ENCODE measurements at regions not wholly inside any gene's neighbourhood (a gene's known extent, or its start where the extent isn't known, plus 50 kb on each side); places are given as distances from the start of the nearest gene placed in this dataset.

DNA sequence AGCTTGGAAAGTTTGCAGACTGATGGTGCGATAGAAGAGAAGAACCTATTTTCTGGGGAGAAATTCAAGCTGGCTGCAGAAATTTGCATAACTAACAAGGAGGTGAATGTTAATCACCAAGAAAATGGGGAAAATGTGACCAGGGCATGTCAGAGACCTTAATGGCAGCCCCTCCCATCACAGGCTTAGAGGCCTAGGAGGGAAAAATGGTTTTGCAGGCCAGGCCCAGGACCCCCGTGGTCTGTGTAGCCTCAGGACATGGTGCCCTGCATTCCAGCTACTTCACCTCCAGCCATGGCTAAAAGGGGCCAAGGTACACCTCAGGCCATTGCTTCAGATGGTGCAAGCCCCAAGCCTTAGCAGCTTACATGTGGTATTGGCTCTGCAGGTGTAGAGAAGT, 207.1 kb upstream of the CXorf66 start:
- H3K27ac ChIP-seq (ENCODE audit: low read depth, low read length): no peak overlapping the region
- H3K4me3 ChIP-seq (replicated peaks in 1 of 2; ENCODE audit: low read depth in 1 of 2, low read length in 2 of 2): no peak overlapping the region
- ChIA-PET CTCF (no interaction called here), POLR2A (no interaction called here), RAD21 (ENCODE audit: low non-redundant PET in 1 of 2, low total read pairs in 2 of 2, uncharacterized antibody in 2 of 2, unreplicated experiment in 2 of 2) (no interaction called here)
- intact Hi-C loops (cut with micrococcal nuclease): no loop called here
- TF ChIP-seq, protein P1, sequence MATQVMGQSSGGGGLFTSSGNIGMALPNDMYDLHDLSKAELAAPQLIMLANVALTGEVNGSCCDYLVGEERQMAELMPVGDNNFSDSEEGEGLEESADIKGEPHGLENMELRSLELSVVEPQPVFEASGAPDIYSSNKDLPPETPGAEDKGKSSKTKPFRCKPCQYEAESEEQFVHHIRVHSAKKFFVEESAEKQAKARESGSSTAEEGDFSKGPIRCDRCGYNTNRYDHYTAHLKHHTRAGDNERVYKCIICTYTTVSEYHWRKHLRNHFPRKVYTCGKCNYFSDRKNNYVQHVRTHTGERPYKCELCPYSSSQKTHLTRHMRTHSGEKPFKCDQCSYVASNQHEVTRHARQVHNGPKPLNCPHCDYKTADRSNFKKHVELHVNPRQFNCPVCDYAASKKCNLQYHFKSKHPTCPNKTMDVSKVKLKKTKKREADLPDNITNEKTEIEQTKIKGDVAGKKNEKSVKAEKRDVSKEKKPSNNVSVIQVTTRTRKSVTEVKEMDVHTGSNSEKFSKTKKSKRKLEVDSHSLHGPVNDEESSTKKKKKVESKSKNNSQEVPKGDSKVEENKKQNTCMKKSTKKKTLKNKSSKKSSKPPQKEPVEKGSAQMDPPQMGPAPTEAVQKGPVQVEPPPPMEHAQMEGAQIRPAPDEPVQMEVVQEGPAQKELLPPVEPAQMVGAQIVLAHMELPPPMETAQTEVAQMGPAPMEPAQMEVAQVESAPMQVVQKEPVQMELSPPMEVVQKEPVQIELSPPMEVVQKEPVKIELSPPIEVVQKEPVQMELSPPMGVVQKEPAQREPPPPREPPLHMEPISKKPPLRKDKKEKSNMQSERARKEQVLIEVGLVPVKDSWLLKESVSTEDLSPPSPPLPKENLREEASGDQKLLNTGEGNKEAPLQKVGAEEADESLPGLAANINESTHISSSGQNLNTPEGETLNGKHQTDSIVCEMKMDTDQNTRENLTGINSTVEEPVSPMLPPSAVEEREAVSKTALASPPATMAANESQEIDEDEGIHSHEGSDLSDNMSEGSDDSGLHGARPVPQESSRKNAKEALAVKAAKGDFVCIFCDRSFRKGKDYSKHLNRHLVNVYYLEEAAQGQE (IDR thresholded peaks at IDR 0.05; ENCODE audit: low read depth): no peak
- TF ChIP-seq, protein P2, sequence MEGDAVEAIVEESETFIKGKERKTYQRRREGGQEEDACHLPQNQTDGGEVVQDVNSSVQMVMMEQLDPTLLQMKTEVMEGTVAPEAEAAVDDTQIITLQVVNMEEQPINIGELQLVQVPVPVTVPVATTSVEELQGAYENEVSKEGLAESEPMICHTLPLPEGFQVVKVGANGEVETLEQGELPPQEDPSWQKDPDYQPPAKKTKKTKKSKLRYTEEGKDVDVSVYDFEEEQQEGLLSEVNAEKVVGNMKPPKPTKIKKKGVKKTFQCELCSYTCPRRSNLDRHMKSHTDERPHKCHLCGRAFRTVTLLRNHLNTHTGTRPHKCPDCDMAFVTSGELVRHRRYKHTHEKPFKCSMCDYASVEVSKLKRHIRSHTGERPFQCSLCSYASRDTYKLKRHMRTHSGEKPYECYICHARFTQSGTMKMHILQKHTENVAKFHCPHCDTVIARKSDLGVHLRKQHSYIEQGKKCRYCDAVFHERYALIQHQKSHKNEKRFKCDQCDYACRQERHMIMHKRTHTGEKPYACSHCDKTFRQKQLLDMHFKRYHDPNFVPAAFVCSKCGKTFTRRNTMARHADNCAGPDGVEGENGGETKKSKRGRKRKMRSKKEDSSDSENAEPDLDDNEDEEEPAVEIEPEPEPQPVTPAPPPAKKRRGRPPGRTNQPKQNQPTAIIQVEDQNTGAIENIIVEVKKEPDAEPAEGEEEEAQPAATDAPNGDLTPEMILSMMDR (IDR thresholded peaks at IDR 0.05 in 2 of 3, conservative IDR thresholded peaks at IDR 0.05 in 1 of 3; ENCODE audit: borderline replicate concordance in 1 of 3, insufficient read depth in 1 of 3, low read depth in 2 of 3, low read length in 2 of 3): no peak
- no peak for TF ChIP-seq ELF1 (IDR thresholded peaks at IDR 0.05; ENCODE audit: borderline replicate concordance, low read depth)
- TF ChIP-seq TCF7L2 (IDR thresholded peaks at IDR 0.05; ENCODE audit: borderline replicate concordance, extremely low read depth, insufficient read depth, insufficient read length): no peak
- TF ChIP-seq RAD21 (IDR thresholded peaks at IDR 0.05; ENCODE audit: low read depth): no peak
- TF ChIP-seq, protein P3, sequence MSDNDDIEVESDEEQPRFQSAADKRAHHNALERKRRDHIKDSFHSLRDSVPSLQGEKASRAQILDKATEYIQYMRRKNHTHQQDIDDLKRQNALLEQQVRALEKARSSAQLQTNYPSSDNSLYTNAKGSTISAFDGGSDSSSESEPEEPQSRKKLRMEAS (IDR thresholded peaks at IDR 0.05): no peak
- no peak for TF ChIP-seq EZH2phosphoT487 (IDR thresholded peaks at IDR 0.05; ENCODE audit: borderline replicate concordance)
- TF ChIP-seq ZNF274 (IDR thresholded peaks at IDR 0.05; ENCODE audit: low read depth, low read length): no peak
- no peaks in the 10 kb centered on the region for H3K4me1 ChIP-seq (ENCODE audit: control insufficient read depth in 1 of 2, insufficient read depth in 2 of 2, low read length in 2 of 2)
- no peaks in the 10 kb centered on the region for H3K36me3 ChIP-seq (ENCODE audit: control insufficient read depth in 1 of 2, insufficient read depth in 2 of 2, low read length in 2 of 2)
- no peak overlapping the region for H2AFZ ChIP-seq (ENCODE audit: low read depth, low read length, poor library complexity, severe bottlenecking)
- no peak overlapping the region for H3K9ac ChIP-seq (ENCODE audit: low read length)
- H3K79me2 ChIP-seq (ENCODE audit: insufficient read depth, low read length): no peaks in the 10 kb centered on the region
- H3K9me2 ChIP-seq (ENCODE audit: insufficient read depth): no peaks in the 10 kb centered on the region
- ATAC-seq: no peak
- no peak overlapping the region for H3K4me2 ChIP-seq (ENCODE audit: low read length)
- no peaks in the 10 kb centered on the region for H3K9me3 ChIP-seq (ENCODE audit: control insufficient read depth in 1 of 2, insufficient read depth in 1 of 2, low read depth in 1 of 2, low read length in 2 of 2)
- no peaks in the 10 kb centered on the region for H4K20me1 ChIP-seq (ENCODE audit: insufficient read depth)
- H3K27me3 ChIP-seq (ENCODE audit: insufficient read depth, low read length): no peaks in the 10 kb centered on the region
- BruUV-seq (replicated peaks): no TSS peak
- no peak for DNase-seq (ENCODE audit: low read depth, low spot score)

All from HCT116 (cell line).